ENCODE measurements at regions not wholly inside any gene's neighbourhood (a gene's known extent, or its start where the extent isn't known, plus 50 kb on each side); places are given as distances from the start of the nearest gene placed in this dataset.

DNA sequence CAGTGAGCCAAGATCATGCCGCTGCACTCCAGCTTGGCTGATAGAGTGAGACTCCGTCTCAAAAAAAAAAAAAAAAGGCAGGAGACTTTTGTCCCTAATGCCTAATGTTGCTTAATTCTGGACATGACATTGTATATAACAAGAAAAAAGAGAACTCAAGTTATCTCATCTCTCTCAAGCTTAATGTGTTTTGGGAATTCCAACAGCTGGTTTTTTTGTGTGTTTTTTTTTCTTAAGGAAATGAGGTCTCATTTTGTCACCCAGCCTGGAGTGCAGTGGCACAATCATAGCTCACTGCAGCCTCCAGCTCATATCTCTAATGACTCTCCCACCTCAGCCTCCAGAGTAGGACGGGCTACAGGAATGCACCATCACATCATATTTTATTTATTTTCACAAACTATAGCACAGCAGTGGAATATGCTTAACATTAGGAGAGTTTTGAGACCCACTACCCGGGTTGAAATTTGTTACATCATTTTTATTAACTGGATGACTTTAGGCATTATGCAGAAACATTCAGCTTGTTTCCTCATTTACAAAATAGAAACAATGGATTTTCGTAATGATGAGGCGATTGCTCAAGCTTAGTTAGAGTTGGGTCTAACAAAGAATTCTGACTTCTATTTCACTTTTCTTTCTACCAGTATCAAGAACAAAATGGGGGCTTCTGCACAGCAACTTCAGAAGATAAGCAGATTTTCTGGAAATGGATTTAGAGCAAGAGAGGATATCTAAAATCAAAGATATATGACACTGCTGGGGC is 104.1 kb upstream of the BTN3A2 start:
- Histone ChIP-seq H3K27ac (ENCODE audit: low read depth in 1 of 2, low read length in 1 of 2) (no peak overlapping the region), H3K4me3 (no peak overlapping the region)

DNA sequence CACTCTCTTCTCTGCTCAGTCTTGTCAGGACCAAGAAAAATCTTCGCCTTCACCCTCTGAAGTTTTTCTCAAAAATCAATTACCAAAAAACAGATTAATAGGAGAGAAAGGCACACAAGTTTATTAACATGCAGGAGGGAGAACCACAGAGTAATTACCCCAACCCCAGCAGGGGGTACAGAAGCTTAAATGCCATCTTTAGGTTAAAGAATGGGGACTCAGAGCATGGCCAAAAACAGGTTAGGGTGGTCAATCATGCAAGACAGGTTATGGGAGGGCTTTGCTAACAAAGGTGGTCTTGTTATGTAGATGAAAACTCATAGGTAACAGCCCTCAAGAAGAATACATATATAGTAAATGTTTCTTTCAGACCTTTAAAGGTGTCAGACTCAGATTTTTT is 100.5 kb upstream of the BTN3A2 start:
- TF ChIP-seq, protein P1, sequence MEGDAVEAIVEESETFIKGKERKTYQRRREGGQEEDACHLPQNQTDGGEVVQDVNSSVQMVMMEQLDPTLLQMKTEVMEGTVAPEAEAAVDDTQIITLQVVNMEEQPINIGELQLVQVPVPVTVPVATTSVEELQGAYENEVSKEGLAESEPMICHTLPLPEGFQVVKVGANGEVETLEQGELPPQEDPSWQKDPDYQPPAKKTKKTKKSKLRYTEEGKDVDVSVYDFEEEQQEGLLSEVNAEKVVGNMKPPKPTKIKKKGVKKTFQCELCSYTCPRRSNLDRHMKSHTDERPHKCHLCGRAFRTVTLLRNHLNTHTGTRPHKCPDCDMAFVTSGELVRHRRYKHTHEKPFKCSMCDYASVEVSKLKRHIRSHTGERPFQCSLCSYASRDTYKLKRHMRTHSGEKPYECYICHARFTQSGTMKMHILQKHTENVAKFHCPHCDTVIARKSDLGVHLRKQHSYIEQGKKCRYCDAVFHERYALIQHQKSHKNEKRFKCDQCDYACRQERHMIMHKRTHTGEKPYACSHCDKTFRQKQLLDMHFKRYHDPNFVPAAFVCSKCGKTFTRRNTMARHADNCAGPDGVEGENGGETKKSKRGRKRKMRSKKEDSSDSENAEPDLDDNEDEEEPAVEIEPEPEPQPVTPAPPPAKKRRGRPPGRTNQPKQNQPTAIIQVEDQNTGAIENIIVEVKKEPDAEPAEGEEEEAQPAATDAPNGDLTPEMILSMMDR (IDR thresholded peaks at IDR 0.05; ENCODE audit: control extremely low read depth, extremely low read depth) = no peak
- Histone ChIP-seq H3K36me3 (ENCODE audit: control insufficient read depth in 4 of 4, insufficient read depth in 4 of 4, low read length in 4 of 4) (no peaks in the 10 kb centered on the region), H3K4me3 (no peak overlapping the region), H3K4me1 (ENCODE audit: control insufficient read depth in 5 of 5, insufficient read depth in 5 of 5, low read length in 5 of 5) (peaks cover 0 to 7% (median 0%) of the 10 kb centered on the region in 5 donors), H3K9ac (ENCODE audit: insufficient read depth in 1 of 2, low read length in 2 of 2) (no peak overlapping the region), H3K27ac (ENCODE audit: low read depth in 1 of 2, low read length in 1 of 2) (no peak overlapping the region), H3K9me3 (ENCODE audit: control insufficient read depth in 4 of 4, insufficient read depth in 3 of 4, low read length in 3 of 4) (no peaks in the 10 kb centered on the region), H3K27me3 (ENCODE audit: control insufficient read depth in 3 of 3, insufficient read depth in 3 of 3, low read length in 2 of 3) (no peaks in the 10 kb centered on the region)
- 94 to 97% methylated on average over 1 of the region's 1 CpG for WGBS, 2 donors
- DNase-seq (no peak), ATAC-seq (ENCODE audit: insufficient read depth, low FRiP score) (no peak)

More for the DNA sequence above, 104.1 kb upstream of the BTN3A2 start:
- TF ChIP-seq, protein P1 (IDR thresholded peaks at IDR 0.05; ENCODE audit: control extremely low read depth, extremely low read depth) = no peak
- Histone ChIP-seq H3K27me3 (ENCODE audit: control insufficient read depth in 3 of 3, insufficient read depth in 3 of 3, low read length in 2 of 3) (no peaks in the 10 kb centered on the region), H3K36me3 (ENCODE audit: control insufficient read depth in 4 of 4, insufficient read depth in 4 of 4, low read length in 4 of 4) (no peaks in the 10 kb centered on the region), H3K9me3 (ENCODE audit: control insufficient read depth in 4 of 4, insufficient read depth in 3 of 4, low read length in 3 of 4) (no peaks in the 10 kb centered on the region), H3K4me1 (ENCODE audit: control insufficient read depth in 5 of 5, insufficient read depth in 5 of 5, low read length in 5 of 5) (peaks cover 0 to 4% (median 0%) of the 10 kb centered on the region in 5 donors), H3K9ac (ENCODE audit: insufficient read depth in 1 of 2, low read length in 2 of 2) (no peak overlapping the region)
- ATAC-seq (ENCODE audit: insufficient read depth, low FRiP score) = no peak
- DNase-seq = peak in 2 of 3 donors; percentile 59 to 66
- 53 to 67% methylated on average over 6 of the region's 6 CpGs for WGBS, 2 donors

DNA sequence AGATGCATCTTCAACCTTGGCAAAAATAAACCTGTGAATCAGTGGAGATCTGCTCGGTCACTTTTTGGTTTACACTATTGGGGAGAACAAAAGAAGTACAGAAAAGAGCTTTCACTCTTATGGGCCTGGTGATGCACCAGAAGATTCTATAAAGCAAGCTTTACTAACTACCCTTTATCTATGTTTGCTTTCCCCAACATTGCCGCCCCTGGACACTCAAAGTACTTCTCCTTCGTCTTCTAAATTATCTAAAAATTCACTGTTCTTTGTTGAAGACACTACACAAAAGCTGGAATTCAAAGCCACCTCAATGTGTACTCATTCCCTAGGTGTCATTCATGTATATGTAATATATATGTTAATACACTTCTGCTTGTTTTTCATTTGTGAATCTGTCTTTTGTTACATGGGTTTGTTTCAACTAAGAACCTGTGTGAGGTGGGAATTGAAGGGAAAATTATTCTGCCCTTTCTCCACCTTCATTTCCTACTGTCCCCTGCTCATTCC is 97.9 kb upstream of the BTN3A2 start:
- TF ChIP-seq, protein P1 (IDR thresholded peaks at IDR 0.05; ENCODE audit: control extremely low read depth, extremely low read depth) = no peak
- WGBS, 2 donors = 92% methylated on average over 3 of the region's 3 CpGs
- Histone ChIP-seq H3K27ac (ENCODE audit: low read depth in 1 of 2, low read length in 1 of 2) (no peak overlapping the region), H3K27me3 (ENCODE audit: control insufficient read depth in 3 of 3, insufficient read depth in 3 of 3, low read length in 2 of 3) (no peaks in the 10 kb centered on the region), H3K4me1 (ENCODE audit: control insufficient read depth in 5 of 5, insufficient read depth in 5 of 5, low read length in 5 of 5) (peaks cover 0 to 21% (median 0%) of the 10 kb centered on the region in 5 donors), H3K36me3 (ENCODE audit: control insufficient read depth in 4 of 4, insufficient read depth in 4 of 4, low read length in 4 of 4) (no peaks in the 10 kb centered on the region), H3K9me3 (ENCODE audit: control insufficient read depth in 4 of 4, insufficient read depth in 3 of 4, low read length in 3 of 4) (peaks cover 0 to 2% (median 0%) of the 10 kb centered on the region in 4 donors), H3K9ac (ENCODE audit: insufficient read depth in 1 of 2, low read length in 2 of 2) (no peak overlapping the region), H3K4me3 (no peak overlapping the region)
- DNase-seq = no peak
- no peak for ATAC-seq (ENCODE audit: insufficient read depth, low FRiP score)
